IMR-90 (cell line): ENCODE measurements at regions not wholly inside any gene's neighbourhood (a gene's known extent, or its start where the extent isn't known, plus 50 kb on each side); places are given as distances from the start of the nearest gene placed in this dataset.

Source experiments
- BHLHE40 ChIP-seq: fragments of 150-350 bp; IDR thresholded peaks from 2 replicates; pipeline ENCODE4 v1.6.1; 2016; ENCODE audit warnings: mild to moderate bottlenecking, low read depth, low read length
- FOS ChIP-seq: fragments of 150-350 bp; IDR thresholded peaks from 2 replicates; pipeline ENCODE4 v1.6.1; 2016; ENCODE audit warnings: low read depth, low read length
- MAZ ChIP-seq: IDR thresholded peaks from 2 replicates; pipeline ENCODE4 v1.6.1; 2012; ENCODE audit warnings: low read depth, mild to moderate bottlenecking, low read length, improper control_type of control experiment, moderate library complexity, borderline replicate concordance
- MXI1 ChIP-seq: IDR thresholded peaks from 2 replicates; pipeline ENCODE4 v1.6.1; 2012; ENCODE audit warnings: low read depth, mild to moderate bottlenecking, low read length, moderate library complexity, borderline replicate concordance
- NFE2L2 ChIP-seq: fragments of 150-350 bp; IDR thresholded peaks from 2 replicates; pipeline ENCODE4 v1.6.1; 2016; ENCODE audit warnings: low read depth, mild to moderate bottlenecking, low read length
- POLR2A ChIP-seq: IDR thresholded peaks from 2 replicates; pipeline ENCODE4 v1.6.1; 2012; ENCODE audit warnings: mild to moderate bottlenecking, low read depth, low read length
- RAD21 ChIP-seq: IDR thresholded peaks from 2 replicates; pipeline ENCODE4 v1.6.1; 2012; ENCODE audit warnings: low read length, improper control_type of control experiment
- RCOR1 ChIP-seq: IDR thresholded peaks from 2 replicates; pipeline ENCODE4 v1.6.1; 2012; ENCODE audit warnings: mild to moderate bottlenecking, low read length, improper control_type of control experiment; ENCODE audit not compliant: insufficient replicate concordance
- SMC3 ChIP-seq: fragments of 150-350 bp; IDR thresholded peaks from 2 replicates; pipeline ENCODE4 v1.6.1; 2016; ENCODE audit warnings: low read depth, mild to moderate bottlenecking, antibody characterized with exemption, low read length, moderate library complexity
- TF ChIP-seq, protein P1 (sequence below): conservative IDR thresholded peaks from 2 replicates; pipeline ENCODE4 v1.5.1; 2012; ENCODE audit warnings: mild to moderate bottlenecking, low read depth, low read length, improper control_type of control experiment
- TF ChIP-seq, protein P2 (sequence below): fragments of 150-350 bp; IDR thresholded peaks from 2 replicates; pipeline ENCODE4 v1.6.1; 2017; ENCODE audit warnings: mild to moderate bottlenecking, antibody characterized with exemption, low read length, low read depth

DNA sequence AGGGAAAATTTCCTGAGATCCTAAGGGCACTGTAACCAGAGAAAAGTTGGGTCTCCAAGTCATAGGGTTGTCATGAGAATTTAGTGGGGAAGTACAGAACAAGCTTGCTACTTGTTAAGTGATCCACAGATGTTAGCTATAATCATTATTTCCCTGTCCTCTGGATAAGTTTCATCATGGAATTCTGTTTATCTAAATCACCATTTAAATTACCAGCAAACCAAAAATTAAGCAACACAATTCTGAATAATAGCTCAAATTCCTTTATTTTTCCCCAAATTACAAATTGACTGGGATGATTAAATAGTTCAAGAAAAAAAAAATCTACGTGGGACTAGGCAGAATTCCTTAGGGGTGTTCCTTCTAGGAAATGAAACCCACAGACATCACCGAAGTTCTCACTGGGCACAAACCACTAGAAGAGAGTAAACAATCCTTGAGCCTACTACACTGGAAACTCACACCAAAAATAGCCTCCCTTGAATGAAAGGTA, 159.5 kb downstream of the COL6A3 start:
- TF ChIP-seq, protein P1, sequence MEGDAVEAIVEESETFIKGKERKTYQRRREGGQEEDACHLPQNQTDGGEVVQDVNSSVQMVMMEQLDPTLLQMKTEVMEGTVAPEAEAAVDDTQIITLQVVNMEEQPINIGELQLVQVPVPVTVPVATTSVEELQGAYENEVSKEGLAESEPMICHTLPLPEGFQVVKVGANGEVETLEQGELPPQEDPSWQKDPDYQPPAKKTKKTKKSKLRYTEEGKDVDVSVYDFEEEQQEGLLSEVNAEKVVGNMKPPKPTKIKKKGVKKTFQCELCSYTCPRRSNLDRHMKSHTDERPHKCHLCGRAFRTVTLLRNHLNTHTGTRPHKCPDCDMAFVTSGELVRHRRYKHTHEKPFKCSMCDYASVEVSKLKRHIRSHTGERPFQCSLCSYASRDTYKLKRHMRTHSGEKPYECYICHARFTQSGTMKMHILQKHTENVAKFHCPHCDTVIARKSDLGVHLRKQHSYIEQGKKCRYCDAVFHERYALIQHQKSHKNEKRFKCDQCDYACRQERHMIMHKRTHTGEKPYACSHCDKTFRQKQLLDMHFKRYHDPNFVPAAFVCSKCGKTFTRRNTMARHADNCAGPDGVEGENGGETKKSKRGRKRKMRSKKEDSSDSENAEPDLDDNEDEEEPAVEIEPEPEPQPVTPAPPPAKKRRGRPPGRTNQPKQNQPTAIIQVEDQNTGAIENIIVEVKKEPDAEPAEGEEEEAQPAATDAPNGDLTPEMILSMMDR: no peak
- TF ChIP-seq MXI1: no peak
- no peak for TF ChIP-seq SMC3
- TF ChIP-seq BHLHE40: no peak
- TF ChIP-seq NFE2L2: no peak
- no peak for TF ChIP-seq POLR2A
- no peak for TF ChIP-seq MAZ
- no peak for TF ChIP-seq RAD21
- no peak for TF ChIP-seq FOS
- TF ChIP-seq, protein P2, sequence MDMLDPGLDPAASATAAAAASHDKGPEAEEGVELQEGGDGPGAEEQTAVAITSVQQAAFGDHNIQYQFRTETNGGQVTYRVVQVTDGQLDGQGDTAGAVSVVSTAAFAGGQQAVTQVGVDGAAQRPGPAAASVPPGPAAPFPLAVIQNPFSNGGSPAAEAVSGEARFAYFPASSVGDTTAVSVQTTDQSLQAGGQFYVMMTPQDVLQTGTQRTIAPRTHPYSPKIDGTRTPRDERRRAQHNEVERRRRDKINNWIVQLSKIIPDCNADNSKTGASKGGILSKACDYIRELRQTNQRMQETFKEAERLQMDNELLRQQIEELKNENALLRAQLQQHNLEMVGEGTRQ: no peak
- no peak for TF ChIP-seq RCOR1
